OCI-LY1 (cell line): ENCODE measurements at regions not wholly inside any gene's neighbourhood (a gene's known extent, or its start where the extent isn't known, plus 50 kb on each side); places are given as distances from the start of the nearest gene placed in this dataset.

ENCODE experiments used
- EZH2 ChIP-seq: fragments of 200-600 bp; sonication (generic), shearing (Covaris generic); IDR thresholded peaks from 2 replicates; pipeline ENCODE4 v1.8.0; 2017; ENCODE audit warnings: borderline replicate concordance, mixed run types, mild to moderate bottlenecking, antibody characterized with exemption, low read length, moderate library complexity, mixed read lengths
- TF ChIP-seq, protein P1 (sequence below): fragments of 200-600 bp; sonication (generic), shearing (Covaris generic); IDR thresholded peaks from 2 replicates; pipeline ENCODE4 v1.5.1; 2017; ENCODE audit warnings: mild to moderate bottlenecking, antibody characterized with exemption, low read length, moderate library complexity, mixed read lengths

DNA sequence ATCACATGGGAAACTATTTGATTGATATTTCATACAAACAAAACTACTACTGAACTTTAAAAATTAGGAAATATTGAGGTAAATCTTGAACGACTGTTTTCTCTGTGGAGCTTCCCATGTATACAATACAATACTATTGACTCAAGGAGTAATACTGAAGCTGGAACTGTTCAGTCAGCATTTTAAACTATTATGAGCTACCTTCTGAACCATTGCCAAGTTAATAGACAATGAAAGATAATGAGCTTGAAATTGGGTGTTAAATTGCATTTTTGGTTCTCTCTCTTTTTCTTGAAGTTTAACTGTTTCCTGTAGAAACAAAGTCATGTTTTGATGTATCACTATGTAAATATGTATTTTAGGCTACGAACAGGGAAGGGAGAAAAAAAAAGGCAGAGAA is 569.2 kb downstream of the ZEB2 start:
- TF ChIP-seq, protein P1, sequence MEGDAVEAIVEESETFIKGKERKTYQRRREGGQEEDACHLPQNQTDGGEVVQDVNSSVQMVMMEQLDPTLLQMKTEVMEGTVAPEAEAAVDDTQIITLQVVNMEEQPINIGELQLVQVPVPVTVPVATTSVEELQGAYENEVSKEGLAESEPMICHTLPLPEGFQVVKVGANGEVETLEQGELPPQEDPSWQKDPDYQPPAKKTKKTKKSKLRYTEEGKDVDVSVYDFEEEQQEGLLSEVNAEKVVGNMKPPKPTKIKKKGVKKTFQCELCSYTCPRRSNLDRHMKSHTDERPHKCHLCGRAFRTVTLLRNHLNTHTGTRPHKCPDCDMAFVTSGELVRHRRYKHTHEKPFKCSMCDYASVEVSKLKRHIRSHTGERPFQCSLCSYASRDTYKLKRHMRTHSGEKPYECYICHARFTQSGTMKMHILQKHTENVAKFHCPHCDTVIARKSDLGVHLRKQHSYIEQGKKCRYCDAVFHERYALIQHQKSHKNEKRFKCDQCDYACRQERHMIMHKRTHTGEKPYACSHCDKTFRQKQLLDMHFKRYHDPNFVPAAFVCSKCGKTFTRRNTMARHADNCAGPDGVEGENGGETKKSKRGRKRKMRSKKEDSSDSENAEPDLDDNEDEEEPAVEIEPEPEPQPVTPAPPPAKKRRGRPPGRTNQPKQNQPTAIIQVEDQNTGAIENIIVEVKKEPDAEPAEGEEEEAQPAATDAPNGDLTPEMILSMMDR = no peak
- no peak for TF ChIP-seq EZH2
